Kidney (tissue), 13 donors: ENCODE measurements at regions not wholly inside any gene's neighbourhood (a gene's known extent, or its start where the extent isn't known, plus 50 kb on each side); places are given as distances from the start of the nearest gene placed in this dataset.

Source experiments
- DNase-seq, 5 donors: peaks; one replicate each; pipeline ENCODE4 v3.0.0-alpha.2; 2013 to 2020
- FAIRE-seq: peaks from 2 replicates; lab custom pipeline; 2012; peaks lifted over from hg19 to GRCh38; lab: Jason Lieb, UNC
- H3K27ac ChIP-seq, 2 donors: one replicate each; pipeline ENCODE4 v1.7.0; 2013; ENCODE audit warnings: low read depth in 2 of 2, low read length in 2 of 2, inconsistent platforms in 1 of 2
- H3K27me3 ChIP-seq: one replicate; pipeline ENCODE4 v1.7.1; 2013; ENCODE audit warnings: low read length, inconsistent platforms; ENCODE audit not compliant: control insufficient read depth, insufficient read depth
- H3K36me3 ChIP-seq, 3 donors: one replicate each; pipeline versions ENCODE4 v1.7.0 to v1.7.1; 2013; ENCODE audit warnings: low read length in 3 of 3, control low read depth in 1 of 3, inconsistent platforms in 1 of 3; ENCODE audit not compliant: insufficient read depth in 3 of 3, control insufficient read depth in 2 of 3
- H3K4me1 ChIP-seq, 3 donors: one replicate each; pipeline versions ENCODE4 v1.7.0 to v1.7.1; 2013; ENCODE audit warnings: low read length in 3 of 3, inconsistent platforms in 1 of 3, low read depth in 1 of 3; ENCODE audit not compliant: control insufficient read depth in 2 of 3, insufficient read depth in 2 of 3
- H3K4me3 ChIP-seq, 3 donors: one replicate each; pipeline versions ENCODE4 v1.7.0 to v1.8.1; 2013; ENCODE audit warnings: low read length in 3 of 3, control low read depth in 1 of 3, inconsistent platforms in 1 of 3
- H3K9ac ChIP-seq, 3 donors: one replicate each; pipeline versions ENCODE4 v1.7.0 to v1.7.1; 2013; ENCODE audit warnings: low read length in 3 of 3, control low read depth in 1 of 3, inconsistent platforms in 1 of 3
- H3K9me3 ChIP-seq, 3 donors: one replicate each; pipeline versions ENCODE4 v1.7.0 to v1.7.1; 2013; ENCODE audit warnings: low read length in 3 of 3, control low read depth in 1 of 3, inconsistent platforms in 1 of 3; ENCODE audit not compliant: control insufficient read depth in 2 of 3, insufficient read depth in 1 of 3
- CTCF ChIP-seq: IDR thresholded peaks from 3 replicates; pipeline ENCODE4 v1.5.1; 2012; ENCODE audit warnings: mild to moderate bottlenecking, moderate library complexity, borderline replicate concordance; ENCODE audit not compliant: insufficient read depth; ENCODE audit errors: extremely low read depth
- intact Hi-C: fragments of 100-400 bp; cut with DNase I; formaldehyde crosslinking; loops from one replicate; pipeline ENCODE4 v1.11.1; 2022
- donor health status: control.
- donor health status: control.
- donor health status: control.
- donor health status: control.
- donor health status: control.
- donor health status: DM: yes; HTN: yes; CAD: no.
- donor health status: Normal renal cell carcinoma (clear cell type).

- TF ChIP-seq CTCF: no peak
- Histone ChIP-seq H3K4me1 (no peaks in the 10 kb centered on the region), H3K4me3 (no peak overlapping the region), H3K9me3 (peaks cover 0 to 2% (median 0%) of the 10 kb centered on the region in 3 donors), H3K27me3 (no peaks in the 10 kb centered on the region), H3K36me3 (no peaks in the 10 kb centered on the region), H3K27ac (no peak overlapping the region), H3K9ac (no peak overlapping the region)
- DNase-seq (peak in 1 of 5 donors; percentile 49), FAIRE-seq (no peak)
- intact Hi-C loops: no loop called here
These were observed 1150.5 kb downstream of the BRD1 start for GRCh38 chr22:48677168-48677520.

- no peak overlapping the region for H3K4me3 ChIP-seq
- FAIRE-seq: no peak
- peaks cover 0 to 4% (median 0%) of the 10 kb centered on the region in 3 donors for H3K9me3 ChIP-seq
- no peaks in the 10 kb centered on the region for H3K36me3 ChIP-seq
- H3K4me1 ChIP-seq: no peaks in the 10 kb centered on the region
- intact Hi-C loops: no loop called here
- DNase-seq: peak in 1 of 5 donors; percentile 60
- no peak overlapping the region for H3K9ac ChIP-seq
- TF ChIP-seq CTCF: no peak
- H3K27ac ChIP-seq: no peak overlapping the region
- H3K27me3 ChIP-seq: no peaks in the 10 kb centered on the region
These were observed 1151.2 kb downstream of the BRD1 start for GRCh38 chr22:48676266-48677167.

GRCh38 chr22:48675830-48676145 is 1151.9 kb downstream of the BRD1 start:
- FAIRE-seq (no peak), DNase-seq (peak in 1 of 5 donors; percentile 59)
- H3K36me3 ChIP-seq: no peaks in the 10 kb centered on the region
- TF ChIP-seq CTCF: no peak
- H3K27me3 ChIP-seq: no peaks in the 10 kb centered on the region
- no peaks in the 10 kb centered on the region for H3K4me1 ChIP-seq
- peaks cover 0 to 4% (median 0%) of the 10 kb centered on the region in 3 donors for H3K9me3 ChIP-seq
- H3K9ac ChIP-seq: no peak overlapping the region
- H3K27ac ChIP-seq: no peak overlapping the region
- H3K4me3 ChIP-seq: no peak overlapping the region
- intact Hi-C loops: no loop called here
